DND-41 (cell line): ENCODE measurements at regions not wholly inside any gene's neighbourhood (a gene's known extent, or its start where the extent isn't known, plus 50 kb on each side); places are given as distances from the start of the nearest gene placed in this dataset.
"Not testable (repeated sequence)": the region's sequence is repeated elsewhere in the genome, so short reads cannot be mapped to it uniquely, and the experiment has no call there.

ENCODE experiments used
- ATAC-seq: fragments of 200-7000 bp; cut with Tn5 transposase; 3 replicates; pipeline ENCODE4 v1.9.1; 2021; ENCODE audit warnings: low read depth; ENCODE audit not compliant: insufficient read depth
- DNase-seq: peaks from one replicate; pipeline ENCODE4 v3.0.0-alpha.2; 2020
- H2AFZ ChIP-seq: 2 replicates; pipeline ENCODE4 v1.6.0; 2012; ENCODE audit warnings: low read depth, low read length
- H3K27ac ChIP-seq: 2 replicates; pipeline ENCODE4 v1.5.1; 2012; ENCODE audit warnings: low read length, inconsistent platforms
- H3K27me3 ChIP-seq: fragments of 200-600 bp; sonication (generic); 2 replicates; pipeline ENCODE4 v1.6.0; 2012; ENCODE audit warnings: low read length, mild to moderate bottlenecking, inconsistent platforms; ENCODE audit not compliant: insufficient read depth, poor library complexity
- H3K36me3 ChIP-seq: 2 replicates; pipeline ENCODE4 v1.5.1; 2012; ENCODE audit warnings: low read length, inconsistent platforms; ENCODE audit not compliant: insufficient read depth
- H3K4me1 ChIP-seq: 2 replicates; pipeline ENCODE4 v1.5.1; 2012; ENCODE audit warnings: mild to moderate bottlenecking, low read length; ENCODE audit not compliant: insufficient read depth
- H3K4me2 ChIP-seq: 2 replicates; pipeline ENCODE4 v1.6.0; 2012; ENCODE audit warnings: mild to moderate bottlenecking, moderate library complexity, low read length, inconsistent platforms; ENCODE audit not compliant: insufficient read depth
- H3K4me3 ChIP-seq, 2 experiments: fragments of 200-600 bp in 1 of 2; shearing (Covaris generic) in 1 of 2; 2 replicates each; pipeline ENCODE4 v1.5.1; 2012 to 2016; ENCODE audit warnings: inconsistent platforms in 2 of 2, low read length in 2 of 2, mild to moderate bottlenecking in 2 of 2, low read depth in 1 of 2, moderate library complexity in 1 of 2
- H3K79me2 ChIP-seq: 2 replicates; pipeline ENCODE4 v1.6.0; 2012; ENCODE audit warnings: low read length, inconsistent platforms; ENCODE audit not compliant: insufficient read depth
- H3K9ac ChIP-seq: 2 replicates; pipeline ENCODE4 v1.6.0; 2012; ENCODE audit warnings: low read depth, mild to moderate bottlenecking, inconsistent platforms, low read length, moderate library complexity
- H3K9me3 ChIP-seq: 2 replicates; pipeline ENCODE4 v1.5.1; 2012; ENCODE audit warnings: low read length, moderate library complexity, mild to moderate bottlenecking, inconsistent platforms; ENCODE audit not compliant: insufficient read depth, severe bottlenecking
- H4K20me1 ChIP-seq: 2 replicates; pipeline ENCODE4 v1.6.0; 2012; ENCODE audit warnings: low read length; ENCODE audit not compliant: insufficient read depth
- EZH2 ChIP-seq: IDR thresholded peaks from 3 replicates; pipeline ENCODE4 v1.6.1; 2012; ENCODE audit warnings: borderline replicate concordance, low read depth, mild to moderate bottlenecking, moderate library complexity, low read length, inconsistent platforms; ENCODE audit not compliant: severe bottlenecking
- TF ChIP-seq, protein P1 (sequence below): IDR thresholded peaks from 2 replicates; pipeline ENCODE4 v1.5.1; 2012; ENCODE audit warnings: borderline replicate concordance, low read length, moderate library complexity, mild to moderate bottlenecking; ENCODE audit not compliant: poor library complexity, severe bottlenecking; ENCODE audit errors: extremely low read depth

DNA sequence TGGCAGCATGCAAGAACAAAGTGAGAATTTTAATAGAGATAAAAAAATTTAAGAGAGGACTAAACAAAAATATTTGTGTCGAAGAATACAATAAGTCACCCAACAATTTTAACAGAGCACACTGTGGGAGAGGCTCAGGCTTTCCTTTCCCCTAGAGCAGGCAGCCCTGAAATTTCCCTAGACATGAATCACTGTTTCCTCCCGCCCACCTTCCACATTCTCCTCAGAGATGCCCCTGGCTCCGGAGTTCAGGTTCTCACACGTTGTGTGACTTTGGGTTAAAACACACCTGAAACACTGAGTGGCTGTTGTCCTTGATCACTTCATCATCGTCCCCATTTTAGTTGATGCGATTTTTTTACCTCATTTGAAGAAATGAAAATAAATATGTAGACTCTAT, 1231.1 kb downstream of the TMEM121 start:
- not testable (repeated sequence) for H3K27ac ChIP-seq, H3K9me3 ChIP-seq, H3K4me3 ChIP-seq, H3K36me3 ChIP-seq, H2AFZ ChIP-seq, H3K4me1 ChIP-seq, H3K27me3 ChIP-seq, H3K79me2 ChIP-seq, H3K9ac ChIP-seq, DNase-seq, H3K4me2 ChIP-seq, H4K20me1 ChIP-seq, ATAC-seq

DNA sequence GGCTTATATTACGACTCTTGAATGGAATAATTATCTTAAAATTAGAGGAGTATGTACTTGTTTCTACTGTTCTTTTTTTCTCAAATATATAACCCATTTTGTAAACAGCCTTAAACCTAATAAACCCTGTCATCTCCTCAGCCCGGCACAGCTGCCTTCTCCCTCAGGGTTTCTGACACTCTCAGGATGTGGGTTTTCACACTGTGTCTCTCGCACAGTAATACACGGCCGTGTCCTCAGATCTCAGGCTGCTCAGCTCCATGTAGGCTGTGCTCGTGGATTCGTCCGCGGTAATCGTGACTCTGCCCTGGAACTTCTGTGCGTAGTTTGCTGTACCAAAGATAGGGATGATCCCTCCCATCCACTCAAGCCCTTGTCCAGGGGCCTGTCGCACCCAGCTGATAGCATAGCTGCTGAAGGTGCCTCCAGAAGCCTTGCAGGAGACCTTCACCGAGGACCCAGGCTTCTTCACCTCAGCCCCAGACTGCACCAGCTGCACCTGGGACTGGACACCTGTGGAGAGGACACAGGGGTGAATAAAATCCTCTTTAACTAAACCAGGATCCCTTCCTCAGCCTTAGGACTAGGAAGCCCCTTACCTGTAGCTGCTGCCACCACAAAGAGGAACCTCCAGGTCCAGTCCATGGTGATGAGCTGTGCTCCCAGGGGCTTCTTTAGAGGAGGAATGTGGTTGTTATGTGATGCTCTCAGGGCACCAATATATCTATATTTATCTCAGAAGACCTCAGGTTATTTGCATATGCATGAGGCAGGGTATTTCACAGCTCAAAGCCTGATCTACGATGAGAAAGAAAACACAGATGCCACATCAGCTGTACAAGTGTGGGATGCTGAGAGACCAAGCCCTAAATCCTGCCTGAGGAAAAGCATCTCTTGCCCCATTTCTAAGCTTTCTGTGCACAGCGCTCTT, 1235.8 kb downstream of the TMEM121 start:
- Histone ChIP-seq H3K27ac (peak overlapping the region; percentile 68), H3K4me3 (peak overlapping the region in 1 of 2 experiments; percentile 42; a peak in 1 of 4 replicates), H3K4me1 (peaks cover 40% of the 10 kb centered on the region), H3K9ac (peak overlapping the region; percentile 46), H3K4me2 (peak overlapping the region; percentile 44)
- DNase-seq (peak; percentile 72), ATAC-seq (peak; percentile 59)
- not testable (repeated sequence) for H3K79me2 ChIP-seq, H2AFZ ChIP-seq, H3K36me3 ChIP-seq, H3K27me3 ChIP-seq, H4K20me1 ChIP-seq, H3K9me3 ChIP-seq

DNA sequence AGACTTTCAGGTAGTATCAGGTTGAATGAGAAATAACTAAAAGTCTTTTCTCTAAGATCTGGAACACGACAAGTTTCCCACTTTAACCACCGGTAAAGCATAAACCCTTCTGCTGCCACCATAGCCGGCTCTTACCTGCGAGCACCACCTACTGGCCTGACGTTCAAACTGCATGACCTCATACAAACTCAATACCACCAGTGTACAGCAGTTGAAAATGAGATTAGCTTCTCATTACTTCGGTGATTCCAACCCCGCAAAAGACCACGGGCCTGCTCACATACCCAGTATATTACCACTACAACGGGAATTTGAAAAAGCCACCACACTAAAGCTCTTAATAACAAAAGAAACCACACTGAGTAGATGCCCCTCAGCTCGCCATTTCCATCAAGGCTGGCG, 1238.6 kb downstream of the TMEM121 start:
- Histone ChIP-seq H3K9ac (peak overlapping the region; percentile 69), H3K27ac (peak overlapping the region; percentile 100), H3K4me1 (peaks cover 61% of the 10 kb centered on the region), H3K4me2 (peak overlapping the region; percentile 42)
- H3K36me3 ChIP-seq, H2AFZ ChIP-seq, H3K79me2 ChIP-seq, H3K9me3 ChIP-seq, H3K27me3 ChIP-seq, H4K20me1 ChIP-seq, H3K4me3 ChIP-seq: not testable (repeated sequence)
- TF ChIP-seq, protein P1, sequence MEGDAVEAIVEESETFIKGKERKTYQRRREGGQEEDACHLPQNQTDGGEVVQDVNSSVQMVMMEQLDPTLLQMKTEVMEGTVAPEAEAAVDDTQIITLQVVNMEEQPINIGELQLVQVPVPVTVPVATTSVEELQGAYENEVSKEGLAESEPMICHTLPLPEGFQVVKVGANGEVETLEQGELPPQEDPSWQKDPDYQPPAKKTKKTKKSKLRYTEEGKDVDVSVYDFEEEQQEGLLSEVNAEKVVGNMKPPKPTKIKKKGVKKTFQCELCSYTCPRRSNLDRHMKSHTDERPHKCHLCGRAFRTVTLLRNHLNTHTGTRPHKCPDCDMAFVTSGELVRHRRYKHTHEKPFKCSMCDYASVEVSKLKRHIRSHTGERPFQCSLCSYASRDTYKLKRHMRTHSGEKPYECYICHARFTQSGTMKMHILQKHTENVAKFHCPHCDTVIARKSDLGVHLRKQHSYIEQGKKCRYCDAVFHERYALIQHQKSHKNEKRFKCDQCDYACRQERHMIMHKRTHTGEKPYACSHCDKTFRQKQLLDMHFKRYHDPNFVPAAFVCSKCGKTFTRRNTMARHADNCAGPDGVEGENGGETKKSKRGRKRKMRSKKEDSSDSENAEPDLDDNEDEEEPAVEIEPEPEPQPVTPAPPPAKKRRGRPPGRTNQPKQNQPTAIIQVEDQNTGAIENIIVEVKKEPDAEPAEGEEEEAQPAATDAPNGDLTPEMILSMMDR: peak; percentile 57
- DNase-seq (peak; percentile 53), ATAC-seq (peak; percentile 64)

DNA sequence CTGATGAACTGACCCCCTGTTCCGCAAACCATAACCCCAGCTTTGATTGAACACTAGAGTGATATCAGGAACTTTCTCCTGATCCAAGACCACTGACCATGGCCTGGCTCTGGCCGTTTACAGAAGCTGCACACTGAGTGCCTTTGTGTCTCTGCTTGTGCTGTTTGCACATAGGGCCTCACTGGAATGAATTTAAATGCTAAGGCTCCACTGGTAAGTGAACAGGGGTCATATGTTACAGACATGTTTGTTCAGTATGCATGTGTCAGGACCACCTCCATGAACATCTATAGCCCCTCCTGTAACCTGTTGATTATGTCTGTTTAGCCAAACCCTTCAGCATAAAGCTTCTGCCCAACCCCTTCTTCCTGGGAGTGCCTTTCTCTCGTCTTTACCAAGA, 1239.8 kb downstream of the TMEM121 start:
- Histone ChIP-seq H4K20me1 (no peaks in the 10 kb centered on the region), H3K27ac (peak overlapping the region; percentile 100), H3K79me2 (no peaks in the 10 kb centered on the region), H3K36me3 (no peaks in the 10 kb centered on the region), H3K4me1 (peaks cover 71% of the 10 kb centered on the region), H3K4me2 (peak overlapping the region; percentile 55), H2AFZ (no peak overlapping the region), H3K9ac (peak overlapping the region; percentile 69), H3K27me3 (no peaks in the 10 kb centered on the region), H3K9me3 (no peaks in the 10 kb centered on the region), H3K4me3 (peak overlapping the region in 1 of 2 experiments; percentile 41; a peak in 1 of 4 replicates)
- ATAC-seq (peak; percentile 6; the same call in 2 of the 3 replicates), DNase-seq (peak; percentile 42)
- TF ChIP-seq EZH2: no peak
- TF ChIP-seq, protein P1: no peak
